ENCODE measurements at regions not wholly inside any gene's neighbourhood (a gene's known extent, or its start where the extent isn't known, plus 50 kb on each side); places are given as distances from the start of the nearest gene placed in this dataset.

- dilution Hi-C loops (cut with MboI; ENCODE audit: extremely low pct_ligation_motif_present, low sequenced_read_pairs) (no loop called here), intact Hi-C loops (cut with micrococcal nuclease) (loop anchor here (2.0 to 5.0 kb wide), 2 partner anchors 65 to 69 kb away; no protein-coding TSS in a partner anchor)
- no peak overlapping the region for H2AFZ ChIP-seq (ENCODE audit: low read depth, low read length)
Observed at GRCh38 chr1:221101807-221102605, 222.8 kb downstream of the HLX start.

More at GRCh38 chr1:221101807-221102605, 222.8 kb downstream of the HLX start:
- TF ChIP-seq POLR2AphosphoS5 (IDR thresholded peaks at IDR 0.05; ENCODE audit: insufficient read depth, low read depth, low read length) (no peak), POLR2A (IDR thresholded peaks at IDR 0.05; ENCODE audit: low read depth, low read length) (no peak), GATA2 (IDR thresholded peaks at IDR 0.05; ENCODE audit: insufficient read depth, insufficient read length, low read depth, low read length) (no peak), MAX (IDR thresholded peaks at IDR 0.05; ENCODE audit: insufficient read depth, insufficient read length) (no peak), JUN (IDR thresholded peaks at IDR 0.05; ENCODE audit: borderline replicate concordance, insufficient read depth, insufficient read length, low read depth) (no peak), CTCF (IDR thresholded peaks at IDR 0.05; ENCODE audit: extremely low read depth in 1 of 2, insufficient read depth in 1 of 2, low read depth in 1 of 2, low read length in 2 of 2) (no peak), EZH2 (IDR thresholded peaks at IDR 0.05; ENCODE audit: borderline replicate concordance, low read depth, low read length, severe bottlenecking) (no peak), MYC (IDR thresholded peaks at IDR 0.05; ENCODE audit: low read depth, low read length) (no peak), FOS (IDR thresholded peaks at IDR 0.05; ENCODE audit: borderline replicate concordance, insufficient read depth, low read length) (no peak)
- Histone ChIP-seq H3K27me3 (ENCODE audit: control insufficient read depth in 2 of 2, insufficient read depth in 2 of 2, low read length in 2 of 2) (no peaks in the 10 kb centered on the region), H3K4me1 (ENCODE audit: control insufficient read depth, extremely low read depth, insufficient read depth, low read length) (peaks cover 26% of the 10 kb centered on the region), H3K4me3 (replicated peaks in 1 of 3; ENCODE audit: insufficient read depth in 1 of 3, low read depth in 1 of 3, low read length in 3 of 3) (no peak overlapping the region), H3K27ac (ENCODE audit: insufficient read depth, low read depth, low read length) (no peak overlapping the region), H4K20me1 (replicated peaks; ENCODE audit: control insufficient read depth, extremely low read depth, insufficient read depth, low read length) (no peaks in the 10 kb centered on the region), H3K79me2 (ENCODE audit: control insufficient read depth, insufficient read depth, low read length) (no peaks in the 10 kb centered on the region), H3K9me1 (replicated peaks; ENCODE audit: control insufficient read depth, extremely low read depth, insufficient read depth, low read length) (no peaks in the 10 kb centered on the region), H3K9me3 (replicated peaks; ENCODE audit: control insufficient read depth, insufficient read depth, low read length) (no peaks in the 10 kb centered on the region), H3K9ac (replicated peaks; ENCODE audit: extremely low read depth, insufficient read depth, low read length) (no peak overlapping the region), H3K4me2 (ENCODE audit: insufficient read depth, low read length) (no peak overlapping the region), H3K36me3 (ENCODE audit: control insufficient read depth in 2 of 2, extremely low read depth in 1 of 2, insufficient read depth in 2 of 2, low read length in 2 of 2) (no peaks in the 10 kb centered on the region)
- no TSS peak for BruUV-seq (replicated peaks)
- POLR2A ChIA-PET = no interaction called here
- CTCF ChIA-PET = no interaction called here
- no peak for FAIRE-seq
- no peak for DNase-seq (ENCODE audit: low read depth, low spot score)
